HG03045 (cell line): ENCODE measurements at regions not wholly inside any gene's neighbourhood (a gene's known extent, or its start where the extent isn't known, plus 50 kb on each side); places are given as distances from the start of the nearest gene placed in this dataset.

Experiments
- ATAC-seq: cut with Tn5 transposase; IDR thresholded peaks from one replicate; pipeline ENCODE4 v1.9.1; 2021; ENCODE audit warnings: mild to moderate bottlenecking, moderate library complexity; ENCODE audit not compliant: unreplicated experiment

- no peak for ATAC-seq
These were observed 65.8 kb downstream of the SALL1 start for GRCh38 chr16:51085271-51085670.

GRCh38 chr16:51084074-51084928, 66.8 kb downstream of the SALL1 start:
- no peak for ATAC-seq

GRCh38 chr16:51072591-51072990, 78.5 kb downstream of the SALL1 start:
- ATAC-seq = no peak

- no peak for ATAC-seq
These were observed 79.7 kb downstream of the SALL1 start for GRCh38 chr16:51071326-51071725.

GRCh38 chr16:51067352-51067751, 83.7 kb downstream of the SALL1 start:
- ATAC-seq = no peak

- no peak for ATAC-seq
These were observed 89.0 kb downstream of the SALL1 start for GRCh38 chr16:51062039-51062438.

GRCh38 chr16:51061328-51061727, 89.7 kb downstream of the SALL1 start:
- no peak for ATAC-seq

- ATAC-seq = no peak
These were observed 93.1 kb downstream of the SALL1 start for GRCh38 chr16:51057969-51058337.

- ATAC-seq = no peak
These were observed 93.8 kb downstream of the SALL1 start for GRCh38 chr16:51057102-51057793.

GRCh38 chr16:51056331-51056730, 94.7 kb downstream of the SALL1 start:
- ATAC-seq = no peak

- no peak for ATAC-seq
These were observed 95.6 kb downstream of the SALL1 start for GRCh38 chr16:51055434-51055833.

- no peak for ATAC-seq
These were observed 97.3 kb downstream of the SALL1 start for GRCh38 chr16:51053775-51054174.

GRCh38 chr16:51051671-51052070, 99.4 kb downstream of the SALL1 start:
- no peak for ATAC-seq

- ATAC-seq = no peak
These were observed 100.7 kb downstream of the SALL1 start for GRCh38 chr16:51050377-51050706.

GRCh38 chr16:51049678-51050376, 101.2 kb downstream of the SALL1 start:
- ATAC-seq = no peak

- ATAC-seq = no peak
These were observed 101.8 kb downstream of the SALL1 start for GRCh38 chr16:51049276-51049675.

- ATAC-seq = no peak
These were observed 102.5 kb downstream of the SALL1 start for GRCh38 chr16:51048544-51048943.

GRCh38 chr16:51045794-51046193, 105.3 kb downstream of the SALL1 start:
- ATAC-seq = no peak

- no peak for ATAC-seq
These were observed 105.9 kb downstream of the SALL1 start for GRCh38 chr16:51045186-51045585.

- ATAC-seq = no peak
These were observed 109.5 kb downstream of the SALL1 start for GRCh38 chr16:51041546-51041945.

- no peak for ATAC-seq
These were observed 110.4 kb downstream of the SALL1 start for GRCh38 chr16:51040637-51041036.
